ENCODE measurements at regions not wholly inside any gene's neighbourhood (a gene's known extent, or its start where the extent isn't known, plus 50 kb on each side); places are given as distances from the start of the nearest gene placed in this dataset.

DNA sequence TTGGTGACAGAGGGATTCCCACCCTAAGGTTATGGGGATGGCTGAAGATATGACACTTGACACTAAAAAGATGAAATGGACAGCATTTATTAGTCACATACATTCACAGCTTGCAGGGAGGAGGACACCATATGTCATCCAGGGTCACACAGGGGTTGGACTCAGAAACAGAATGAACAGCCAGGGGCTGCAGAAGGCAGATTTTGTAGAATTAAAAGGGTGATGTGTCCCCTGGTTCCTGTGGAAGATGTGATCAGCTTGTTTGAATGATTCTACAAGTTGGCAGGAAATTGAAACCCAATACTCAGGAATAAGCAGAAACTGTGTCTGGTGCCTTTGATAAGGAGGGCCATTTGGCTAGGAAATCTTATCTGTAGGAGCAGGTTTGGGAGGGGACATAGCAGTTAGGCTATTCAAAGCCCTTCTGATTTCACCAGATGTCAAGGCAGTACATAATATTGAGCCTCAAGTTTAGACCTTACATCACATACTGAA lies 102.3 kb upstream of the GRIN3A start:
- TF ChIP-seq POLR2AphosphoS5 (IDR thresholded peaks at IDR 0.05; ENCODE audit: borderline replicate concordance, low read depth, low read length) = no peak
- TF ChIP-seq EZH2 (IDR thresholded peaks at IDR 0.05) = no peak
- no peak for TF ChIP-seq FOXP2 (optimal IDR thresholded peaks at IDR 0.05; ENCODE audit: control extremely low read depth, extremely low read length, insufficient read depth)

Measured in SK-N-MC (cell line).